Caco-2 (cell line): ENCODE measurements at regions not wholly inside any gene's neighbourhood (a gene's known extent, or its start where the extent isn't known, plus 50 kb on each side); places are given as distances from the start of the nearest gene placed in this dataset.

Experiments used
- BruUV-seq: library from RNA; stranded (reverse); fragments of 400-500 nt; replicated peaks from 2 replicates; lab custom pipeline; 2021; lab: Mats Ljungman, UMichigan
- CTCF ChIA-PET: fragments of 300-600 bp; sonication (Branson Sonifier 250); formaldehyde crosslinking; loops from one replicate; lab custom pipeline; 2022; ENCODE audit warnings: antibody characterized with exemption; lab: Charles Lee
- POLR2A ChIA-PET: fragments of 300-600 bp; sonication (Branson Sonifier 250); formaldehyde crosslinking; loops from one replicate; lab custom pipeline; 2022; ENCODE audit warnings: antibody characterized with exemption; lab: Charles Lee
- DNase-seq, 2 experiments: peaks; one replicate each; pipeline versions ENCODE4 v3.0.0 to v3.0.0-alpha.2; 2020 to 2022
- H3K27me3 ChIP-seq: replicated peaks from 2 replicates; pipeline ENCODE4 v1.6.0; 2011; ENCODE audit warnings: low read length; ENCODE audit not compliant: control insufficient read depth, insufficient read depth
- H3K36me3 ChIP-seq: 2 replicates; pipeline ENCODE4 v1.5.1; 2011; ENCODE audit warnings: low read length; ENCODE audit not compliant: control insufficient read depth, insufficient read depth
- H3K4me1 ChIP-seq: fragments of 250-450 bp; sonication (Bioruptor Pico); 2 replicates; pipeline ENCODE4 v1.5.1; 2020; ENCODE audit warnings: mild to moderate bottlenecking
- H3K4me3 ChIP-seq: 2 replicates; pipeline ENCODE4 v1.5.1; 2011; ENCODE audit warnings: low read depth, mild to moderate bottlenecking, control low read depth, low read length
- H3K9me3 ChIP-seq: fragments of 250-450 bp; sonication (Bioruptor Pico); 2 replicates; pipeline ENCODE4 v1.5.1; 2020; ENCODE audit warnings: mild to moderate bottlenecking, moderate library complexity
- H3K27ac Mint-ChIP-seq: one replicate; pipeline ENCODE4 v1.8.0; 2022; ENCODE audit warnings: mixed read lengths; ENCODE audit not compliant: unreplicated experiment
- H3K27me3 Mint-ChIP-seq: one replicate; pipeline ENCODE4 v1.8.0; 2022; ENCODE audit warnings: mixed read lengths; ENCODE audit not compliant: insufficient read depth, unreplicated experiment
- H3K36me3 Mint-ChIP-seq: one replicate; pipeline ENCODE4 v1.8.0; 2022; ENCODE audit warnings: mild to moderate bottlenecking, mixed read lengths; ENCODE audit not compliant: insufficient read depth, unreplicated experiment
- H3K4me1 Mint-ChIP-seq: one replicate; pipeline ENCODE4 v1.8.0; 2022; ENCODE audit warnings: low read depth, mixed read lengths; ENCODE audit not compliant: unreplicated experiment
- H3K4me3 Mint-ChIP-seq: one replicate; pipeline ENCODE4 v1.8.0; 2022; ENCODE audit warnings: mild to moderate bottlenecking, moderate library complexity, mixed read lengths; ENCODE audit not compliant: unreplicated experiment
- H3K9me3 Mint-ChIP-seq: one replicate; pipeline ENCODE4 v1.8.0; 2022; ENCODE audit warnings: mixed read lengths; ENCODE audit not compliant: unreplicated experiment
- intact Hi-C: fragments of 100-400 bp; cut with micrococcal nuclease; formaldehyde crosslinking; loops from one replicate; pipeline ENCODE4 v1.10.0; 2022; ENCODE audit not compliant: unreplicated experiment
- TF ChIP-seq, protein P1 (sequence below), 2 experiments: fragments of 200-600 bp in 1 of 2; IDR thresholded peaks; 1 replicate in 1 of 2; 2 replicates in 1 of 2; pipeline versions ENCODE4 v1.5.1 to v1.8.0; 2011 to 2022; ENCODE audit warnings: antibody characterized with exemption in 1 of 2, control low read depth in 1 of 2, inconsistent platforms in 1 of 2, low read depth in 1 of 2, low read length in 1 of 2, mild to moderate bottlenecking in 1 of 2, moderate library complexity in 1 of 2; ENCODE audit not compliant: insufficient read depth in 1 of 2, severe bottlenecking in 1 of 2, unreplicated experiment in 1 of 2

GRCh38 chr13:105340061-105340606 is 1195.3 kb downstream of the EFNB2 start:
- Histone ChIP-seq H3K4me3 (no peak overlapping the region), H3K4me1 (no peaks in the 10 kb centered on the region), H3K9me3 (no peaks in the 10 kb centered on the region), H3K36me3 (no peaks in the 10 kb centered on the region), H3K27me3 (no peaks in the 10 kb centered on the region)
- ChIA-PET CTCF (no interaction called here), POLR2A (no interaction called here)
- intact Hi-C loops, result no loop called here
- Mint-ChIP-seq H3K4me1 (no peaks in the 10 kb centered on the region), H3K4me3 (no peak overlapping the region), H3K9me3 (no peaks in the 10 kb centered on the region), H3K27ac (no peak overlapping the region), H3K36me3 (no peaks in the 10 kb centered on the region), H3K27me3 (peaks cover 3% of the 10 kb centered on the region)
- no TSS peak for BruUV-seq
- TF ChIP-seq, protein P1, sequence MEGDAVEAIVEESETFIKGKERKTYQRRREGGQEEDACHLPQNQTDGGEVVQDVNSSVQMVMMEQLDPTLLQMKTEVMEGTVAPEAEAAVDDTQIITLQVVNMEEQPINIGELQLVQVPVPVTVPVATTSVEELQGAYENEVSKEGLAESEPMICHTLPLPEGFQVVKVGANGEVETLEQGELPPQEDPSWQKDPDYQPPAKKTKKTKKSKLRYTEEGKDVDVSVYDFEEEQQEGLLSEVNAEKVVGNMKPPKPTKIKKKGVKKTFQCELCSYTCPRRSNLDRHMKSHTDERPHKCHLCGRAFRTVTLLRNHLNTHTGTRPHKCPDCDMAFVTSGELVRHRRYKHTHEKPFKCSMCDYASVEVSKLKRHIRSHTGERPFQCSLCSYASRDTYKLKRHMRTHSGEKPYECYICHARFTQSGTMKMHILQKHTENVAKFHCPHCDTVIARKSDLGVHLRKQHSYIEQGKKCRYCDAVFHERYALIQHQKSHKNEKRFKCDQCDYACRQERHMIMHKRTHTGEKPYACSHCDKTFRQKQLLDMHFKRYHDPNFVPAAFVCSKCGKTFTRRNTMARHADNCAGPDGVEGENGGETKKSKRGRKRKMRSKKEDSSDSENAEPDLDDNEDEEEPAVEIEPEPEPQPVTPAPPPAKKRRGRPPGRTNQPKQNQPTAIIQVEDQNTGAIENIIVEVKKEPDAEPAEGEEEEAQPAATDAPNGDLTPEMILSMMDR (IDR thresholded peaks at IDR 0.05; ENCODE audit: insufficient read depth in 1 of 2, low read depth in 1 of 2, low read length in 1 of 2, severe bottlenecking in 1 of 2, unreplicated experiment in 1 of 2), result no peak
- DNase-seq, result no peak

DNA sequence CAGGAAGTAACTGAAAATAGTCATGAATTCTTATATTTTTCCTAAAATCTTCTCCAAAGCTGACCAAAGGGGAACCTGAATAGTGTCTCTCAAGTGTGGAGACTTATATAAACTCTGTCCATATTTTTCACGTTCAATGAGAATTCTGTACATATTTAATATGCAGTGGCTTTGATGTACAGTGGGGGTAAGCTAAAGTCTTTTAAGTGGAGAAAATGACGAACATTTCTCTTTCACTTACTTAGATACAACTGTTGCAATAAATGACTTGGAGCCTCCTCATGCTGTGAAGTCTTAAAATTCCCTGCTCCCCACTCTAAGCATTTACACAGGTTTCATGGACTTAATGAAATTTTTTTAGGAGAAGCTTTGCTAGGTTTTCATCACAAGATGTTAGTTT is 1196.7 kb downstream of the EFNB2 start:
- Mint-ChIP-seq H3K4me1 (no peaks in the 10 kb centered on the region), H3K27me3 (peaks cover 3% of the 10 kb centered on the region), H3K9me3 (no peaks in the 10 kb centered on the region), H3K4me3 (no peak overlapping the region), H3K27ac (no peak overlapping the region), H3K36me3 (no peaks in the 10 kb centered on the region)
- H3K36me3 ChIP-seq, result no peaks in the 10 kb centered on the region
- intact Hi-C loops, result no loop called here
- ChIA-PET POLR2A (no interaction called here), CTCF (no interaction called here)
- H3K4me1 ChIP-seq, result no peaks in the 10 kb centered on the region
- DNase-seq, result no peak
- H3K27me3 ChIP-seq, result no peaks in the 10 kb centered on the region
- TF ChIP-seq, protein P1 (IDR thresholded peaks at IDR 0.05; ENCODE audit: insufficient read depth in 1 of 2, low read depth in 1 of 2, low read length in 1 of 2, severe bottlenecking in 1 of 2, unreplicated experiment in 1 of 2), result no peak
- no peak overlapping the region for H3K4me3 ChIP-seq
- H3K9me3 ChIP-seq, result no peaks in the 10 kb centered on the region
- no TSS peak for BruUV-seq

DNA sequence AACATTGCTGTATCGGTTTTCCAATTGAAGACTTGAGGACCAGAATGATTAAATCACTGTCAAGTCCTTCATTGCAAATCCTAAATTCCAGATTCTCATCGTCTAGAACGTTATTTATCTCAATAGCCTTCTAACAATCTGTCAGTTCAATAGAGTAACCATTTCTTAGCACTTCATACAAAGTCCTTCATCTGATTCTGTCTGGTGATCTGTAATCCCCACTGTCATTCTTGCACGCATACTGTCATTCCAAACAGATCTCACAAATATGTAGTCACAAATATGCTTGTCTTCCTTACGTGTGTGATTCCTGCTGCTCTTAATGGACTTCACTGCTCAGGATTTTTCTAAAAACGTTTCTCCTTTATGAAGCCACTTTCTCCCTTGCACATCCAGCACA is 1197.5 kb downstream of the EFNB2 start:
- Mint-ChIP-seq H3K9me3 (no peaks in the 10 kb centered on the region), H3K36me3 (no peaks in the 10 kb centered on the region), H3K4me1 (no peaks in the 10 kb centered on the region), H3K27ac (no peak overlapping the region), H3K4me3 (no peak overlapping the region), H3K27me3 (peaks cover 3% of the 10 kb centered on the region)
- no peak for DNase-seq
- no TSS peak for BruUV-seq
- Histone ChIP-seq H3K9me3 (no peaks in the 10 kb centered on the region), H3K4me1 (no peaks in the 10 kb centered on the region), H3K36me3 (no peaks in the 10 kb centered on the region), H3K27me3 (no peaks in the 10 kb centered on the region), H3K4me3 (no peak overlapping the region)
- ChIA-PET POLR2A (no interaction called here), CTCF (no interaction called here)
- TF ChIP-seq, protein P1 (IDR thresholded peaks at IDR 0.05; ENCODE audit: insufficient read depth in 1 of 2, low read depth in 1 of 2, low read length in 1 of 2, severe bottlenecking in 1 of 2, unreplicated experiment in 1 of 2), result no peak
- intact Hi-C loops, result no loop called here
